ENCODE measurements at regions not wholly inside any gene's neighbourhood (a gene's known extent, or its start where the extent isn't known, plus 50 kb on each side); places are given as distances from the start of the nearest gene placed in this dataset.
A peak's percentile ranks its signal among the peaks of the same experiment; 100 is the strongest.

- TF ChIP-seq POLR2A (IDR thresholded peaks at IDR 0.05) = no peak
- TF ChIP-seq EP300 (IDR thresholded peaks at IDR 0.05; ENCODE audit: low read depth) = no peak
- no peak for TF ChIP-seq POLR2AphosphoS5 (IDR thresholded peaks at IDR 0.05)
- no peak for TF ChIP-seq CTCF (IDR thresholded peaks at IDR 0.05)
- H3K4me3 ChIP-seq = no peak overlapping the region
- no peaks in the 10 kb centered on the region for H3K4me1 ChIP-seq
- H3K27me3 ChIP-seq = no peaks in the 10 kb centered on the region
- intact Hi-C loops (cut with DNase I; ENCODE audit: low total_unique reads) (no loop called here), in situ Hi-C loops (cut with MboI; ENCODE audit: low pct_ligation_motif_present in 1 of 4, low pct_unique_long_range_greater_than_20kb in 1 of 4, low sequenced_read_pairs in 3 of 4) (no loop called here)
- no peak for DNase-seq
- H3K27ac ChIP-seq = no peak overlapping the region
- H3K9me3 ChIP-seq = no peaks in the 10 kb centered on the region
- H3K36me3 ChIP-seq = no peaks in the 10 kb centered on the region
- 87 to 91% methylated on average over 4 of the region's 4 CpGs for WGBS, 2 donors (ENCODE audit: low coverage in 1 of 2)
These were observed 134.6 kb downstream of the TEX36 start for GRCh38 chr10:125548356-125548755.

GRCh38 chr10:125547010-125547650, 135.8 kb downstream of the TEX36 start:
- in situ Hi-C loops (cut with MboI; ENCODE audit: low pct_ligation_motif_present in 1 of 4, low pct_unique_long_range_greater_than_20kb in 1 of 4, low sequenced_read_pairs in 3 of 4) = no loop called here
- DNase-seq = no peak
- 78 to 86% methylated on average over 10 of the region's 10 CpGs for WGBS, 2 donors (ENCODE audit: low coverage in 1 of 2)
- H3K9me3 ChIP-seq = no peaks in the 10 kb centered on the region
- no peak overlapping the region for H3K27ac ChIP-seq
- no peaks in the 10 kb centered on the region for H3K27me3 ChIP-seq
- no peak overlapping the region for H3K4me3 ChIP-seq
- intact Hi-C loops (cut with DNase I; ENCODE audit: low total_unique reads) = no loop called here
- no peaks in the 10 kb centered on the region for H3K4me1 ChIP-seq
- H3K36me3 ChIP-seq = no peaks in the 10 kb centered on the region
- TF ChIP-seq POLR2AphosphoS5 (IDR thresholded peaks at IDR 0.05) (no peak), EP300 (IDR thresholded peaks at IDR 0.05; ENCODE audit: low read depth) (no peak), CTCF (IDR thresholded peaks at IDR 0.05) (no peak), POLR2A (IDR thresholded peaks at IDR 0.05) (no peak)

GRCh38 chr10:125543796-125544195, 139.2 kb downstream of the TEX36 start:
- H3K36me3 ChIP-seq = no peaks in the 10 kb centered on the region
- no peak for DNase-seq
- no peak for TF ChIP-seq EP300 (IDR thresholded peaks at IDR 0.05; ENCODE audit: low read depth)
- no peak for TF ChIP-seq CTCF (IDR thresholded peaks at IDR 0.05)
- no peak for TF ChIP-seq POLR2A (IDR thresholded peaks at IDR 0.05)
- TF ChIP-seq POLR2AphosphoS5 (IDR thresholded peaks at IDR 0.05) = no peak
- intact Hi-C loops (cut with DNase I; ENCODE audit: low total_unique reads) = no loop called here
- in situ Hi-C loops (cut with MboI; ENCODE audit: low pct_ligation_motif_present in 1 of 4, low pct_unique_long_range_greater_than_20kb in 1 of 4, low sequenced_read_pairs in 3 of 4) = no loop called here
- H3K27me3 ChIP-seq = peaks cover 5% of the 10 kb centered on the region
- WGBS, 2 donors (ENCODE audit: low coverage in 1 of 2) = 37 to 72% methylated on average over 2 to 10 of the region's 10 CpGs
- H3K27ac ChIP-seq = no peak overlapping the region
- no peaks in the 10 kb centered on the region for H3K9me3 ChIP-seq
- H3K4me3 ChIP-seq = no peak overlapping the region
- H3K4me1 ChIP-seq = peaks cover under 1 to 6% (median 4%) of the 10 kb centered on the region in 4 donors

GRCh38 chr10:125538947-125539731, 143.8 kb downstream of the TEX36 start:
- peak; percentile 81 for DNase-seq
- in situ Hi-C loops (cut with MboI; ENCODE audit: low pct_ligation_motif_present in 1 of 4, low pct_unique_long_range_greater_than_20kb in 1 of 4, low sequenced_read_pairs in 3 of 4) (no loop called here), intact Hi-C loops (cut with DNase I; ENCODE audit: low total_unique reads) (no loop called here)
- TF ChIP-seq CTCF (IDR thresholded peaks at IDR 0.05) = peak in 1 of 5 experiments; percentile 12
- TF ChIP-seq POLR2A (IDR thresholded peaks at IDR 0.05) = no peak
- TF ChIP-seq POLR2AphosphoS5 (IDR thresholded peaks at IDR 0.05) = peak in 1 of 3 donors; percentile 42
- no peak for TF ChIP-seq EP300 (IDR thresholded peaks at IDR 0.05; ENCODE audit: low read depth)
- peaks cover 4 to 15% (median 7%) of the 10 kb centered on the region in 4 donors for H3K4me1 ChIP-seq
- H3K27ac ChIP-seq = peak overlapping the region in 3 of 4 donors; percentile 15 to 35 (median 29)
- no peaks in the 10 kb centered on the region for H3K9me3 ChIP-seq
- no peak overlapping the region for H3K4me3 ChIP-seq
- H3K27me3 ChIP-seq = peaks cover 5% of the 10 kb centered on the region
- H3K36me3 ChIP-seq = no peaks in the 10 kb centered on the region
- 33 to 60% methylated on average over 1 to 13 of the region's 13 CpGs for WGBS, 2 donors (ENCODE audit: low coverage in 1 of 2)
